COR-L47 (cell line): ENCODE measurements at regions not wholly inside any gene's neighbourhood (a gene's known extent, or its start where the extent isn't known, plus 50 kb on each side); places are given as distances from the start of the nearest gene placed in this dataset.
"Not testable (repeated sequence)": the region's sequence is repeated elsewhere in the genome, so short reads cannot be mapped to it uniquely, and the experiment has no call there.

Experiments used
- DNase-seq: peaks from one replicate; lab custom pipeline; 2025; lab: John Stamatoyannopoulos, UW

DNA sequence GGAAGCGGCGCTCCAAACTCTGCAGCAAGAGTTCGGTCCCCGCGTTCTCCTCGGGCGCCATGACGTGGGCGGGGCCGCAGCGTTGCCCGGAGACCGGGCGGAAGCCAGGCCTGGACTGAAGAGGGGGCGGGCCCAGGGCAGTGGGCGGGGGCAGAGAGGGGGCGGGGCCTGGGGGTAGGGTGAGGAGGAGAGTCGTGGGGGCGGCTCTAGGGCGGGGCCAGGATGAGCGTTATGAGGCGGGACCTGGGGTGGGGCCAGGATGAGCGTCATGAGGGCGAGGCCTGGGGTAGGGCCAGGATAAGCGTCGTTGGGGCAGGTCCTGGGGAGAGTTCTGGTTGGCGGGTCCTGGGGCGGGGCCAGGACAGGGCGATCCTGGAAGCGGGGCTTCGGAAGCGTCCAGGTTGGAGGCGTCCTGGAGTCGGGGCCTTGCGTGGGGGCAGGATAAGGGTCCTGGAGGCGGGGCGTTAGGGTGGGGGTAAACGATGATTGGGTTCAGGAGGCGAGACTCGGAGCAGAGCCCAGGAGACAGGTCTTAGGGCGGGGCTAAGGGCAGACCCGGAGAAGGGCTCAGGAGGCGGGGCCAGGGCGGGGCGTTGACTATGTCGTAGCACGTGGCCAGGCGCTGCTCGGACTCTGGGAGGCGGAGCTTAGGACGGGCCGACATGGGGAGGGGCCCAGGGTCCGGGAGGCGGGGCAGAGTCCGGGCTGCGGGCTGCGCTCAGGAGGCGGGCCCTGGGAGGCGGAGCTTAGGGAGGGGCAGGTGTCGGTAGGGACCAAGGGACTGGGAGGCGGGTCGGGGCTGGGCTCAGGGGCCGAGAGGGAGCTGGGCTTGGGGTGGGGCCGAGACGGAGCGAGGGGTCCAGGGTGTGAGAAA, 131.1 kb upstream of the ALDH3B2 start:
- peak; percentile 91 for DNase-seq

GRCh38 chr11:67804435-67805252, 130.2 kb upstream of the ALDH3B2 start:
- DNase-seq: not testable (repeated sequence)

- DNase-seq: not testable (repeated sequence)
Measured at GRCh38 chr11:67803519-67803918, 129.1 kb upstream of the ALDH3B2 start.

- not testable (repeated sequence) for DNase-seq
Measured at GRCh38 chr11:67803055-67803454, 128.6 kb upstream of the ALDH3B2 start.

DNA sequence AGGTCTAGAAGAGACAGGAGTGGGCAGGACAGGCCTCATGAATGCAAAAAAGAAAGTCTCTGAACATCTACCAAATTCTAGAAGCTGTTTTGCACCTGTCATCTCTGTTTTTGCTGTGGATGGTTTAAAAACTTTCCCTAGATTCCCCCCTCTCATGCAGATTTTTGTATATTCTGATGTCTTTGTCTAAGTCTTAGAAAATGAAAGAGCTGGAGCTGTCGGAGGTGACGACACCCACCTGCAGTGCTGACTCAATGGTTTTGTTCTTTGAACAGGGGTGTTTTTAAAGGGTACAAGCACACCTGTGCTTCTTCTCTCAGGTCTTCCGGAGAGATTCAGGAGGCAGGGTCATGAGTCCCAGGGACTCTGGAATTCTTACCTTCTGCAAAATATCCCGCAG, 128.2 kb upstream of the ALDH3B2 start:
- not testable (repeated sequence) for DNase-seq

DNA sequence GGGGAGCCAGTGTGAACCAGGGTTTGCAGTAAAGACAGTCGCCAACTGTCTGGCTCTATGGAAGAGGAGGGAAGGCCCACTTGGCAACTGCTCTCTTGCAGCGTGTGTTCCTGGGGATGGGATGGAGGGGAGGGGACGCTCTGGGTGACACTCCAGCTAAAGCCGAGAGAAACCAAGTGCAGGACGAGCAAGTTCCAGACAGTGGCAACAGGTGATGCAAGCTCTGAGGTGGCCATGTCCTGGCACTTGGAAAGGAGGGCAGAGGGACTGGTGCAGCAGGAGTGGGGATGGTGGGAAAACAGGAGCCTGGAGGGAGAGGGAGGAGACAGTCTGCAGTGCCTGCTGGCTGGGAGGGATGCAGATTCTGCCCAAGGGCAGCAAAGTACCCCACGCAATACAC, 127.0 kb upstream of the ALDH3B2 start:
- DNase-seq: not testable (repeated sequence)

DNA sequence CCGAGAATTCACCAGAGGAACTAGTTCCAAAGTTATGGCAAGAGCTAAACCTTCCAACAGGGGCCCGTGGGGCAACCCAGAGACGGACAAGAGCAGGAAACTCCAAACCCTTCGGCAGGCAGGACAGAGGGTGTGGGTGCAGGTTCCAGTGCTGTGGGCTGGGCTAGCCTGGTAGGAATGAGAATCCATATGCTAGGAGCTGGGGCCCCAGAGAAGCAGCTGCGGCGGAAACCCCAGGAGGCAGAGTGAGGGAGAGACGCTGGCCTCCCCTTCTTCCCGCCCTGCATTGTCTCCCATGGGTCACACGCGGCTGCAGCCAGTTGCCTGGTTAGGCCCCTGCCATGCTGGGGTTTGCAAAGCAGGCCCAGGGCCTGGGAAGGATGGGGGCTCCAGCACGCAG, 126.2 kb upstream of the ALDH3B2 start:
- not testable (repeated sequence) for DNase-seq

DNA sequence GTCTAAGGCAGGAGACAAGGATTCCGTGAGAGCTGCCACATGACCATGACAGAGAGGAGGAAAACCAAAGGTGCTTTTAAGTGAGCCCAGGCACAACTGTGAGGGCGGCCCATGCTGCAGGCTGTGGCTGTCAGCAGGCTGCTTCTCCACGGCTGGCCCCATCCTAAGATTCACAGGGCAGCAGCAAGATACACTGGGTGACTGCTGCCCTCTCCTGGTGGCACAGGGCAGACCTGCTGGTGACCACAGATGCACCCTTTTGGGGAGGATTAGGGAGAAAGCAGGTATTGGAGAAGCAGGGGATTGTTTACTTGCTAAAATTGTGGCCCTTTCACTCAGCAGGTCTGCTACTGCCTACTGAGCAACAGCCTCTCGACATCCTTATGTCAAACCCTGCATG, 125.4 kb upstream of the ALDH3B2 start:
- not testable (repeated sequence) for DNase-seq

GRCh38 chr11:67797726-67798521, 123.5 kb upstream of the ALDH3B2 start:
- DNase-seq: not testable (repeated sequence)

- DNase-seq: no peak
Measured at GRCh38 chr11:67795746-67796145, 121.3 kb upstream of the ALDH3B2 start.

GRCh38 chr11:67793750-67794149, 119.3 kb upstream of the ALDH3B2 start:
- DNase-seq: not testable (repeated sequence)

DNA sequence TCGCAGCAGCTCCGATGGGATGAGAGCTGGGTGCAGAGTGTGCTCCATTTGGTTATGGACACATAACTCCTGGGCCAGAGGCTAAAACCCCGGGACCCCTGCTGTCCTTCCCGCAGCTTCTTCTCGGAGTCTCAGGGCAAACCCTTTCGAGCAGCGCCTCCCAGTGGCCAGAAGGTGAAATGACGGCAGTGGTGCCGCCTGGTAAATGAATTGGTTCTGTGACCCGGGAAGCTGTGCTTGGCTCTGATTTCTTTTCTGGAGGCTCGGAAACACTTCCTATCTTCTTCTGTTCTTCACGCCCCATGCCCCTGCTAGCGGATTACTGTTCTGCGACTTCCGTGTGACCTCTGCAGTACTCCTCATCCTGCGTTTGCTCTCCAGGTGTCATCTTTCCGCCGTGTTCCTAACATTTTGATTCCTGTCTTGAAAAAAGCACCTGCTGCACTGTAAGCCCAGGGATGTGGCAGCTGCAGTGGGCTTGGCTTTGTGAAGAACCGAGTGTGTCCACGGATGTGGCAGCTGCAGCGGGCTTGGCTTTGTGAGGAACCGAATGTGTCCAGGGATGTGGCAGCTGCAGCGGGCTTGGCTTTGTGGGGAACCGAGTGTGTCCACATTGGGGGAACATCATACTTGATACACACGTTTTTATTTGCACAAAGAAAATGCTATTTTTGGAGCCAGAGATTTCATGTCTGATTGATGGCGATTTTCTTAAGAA, 118.0 kb upstream of the ALDH3B2 start:
- not testable (repeated sequence) for DNase-seq

DNA sequence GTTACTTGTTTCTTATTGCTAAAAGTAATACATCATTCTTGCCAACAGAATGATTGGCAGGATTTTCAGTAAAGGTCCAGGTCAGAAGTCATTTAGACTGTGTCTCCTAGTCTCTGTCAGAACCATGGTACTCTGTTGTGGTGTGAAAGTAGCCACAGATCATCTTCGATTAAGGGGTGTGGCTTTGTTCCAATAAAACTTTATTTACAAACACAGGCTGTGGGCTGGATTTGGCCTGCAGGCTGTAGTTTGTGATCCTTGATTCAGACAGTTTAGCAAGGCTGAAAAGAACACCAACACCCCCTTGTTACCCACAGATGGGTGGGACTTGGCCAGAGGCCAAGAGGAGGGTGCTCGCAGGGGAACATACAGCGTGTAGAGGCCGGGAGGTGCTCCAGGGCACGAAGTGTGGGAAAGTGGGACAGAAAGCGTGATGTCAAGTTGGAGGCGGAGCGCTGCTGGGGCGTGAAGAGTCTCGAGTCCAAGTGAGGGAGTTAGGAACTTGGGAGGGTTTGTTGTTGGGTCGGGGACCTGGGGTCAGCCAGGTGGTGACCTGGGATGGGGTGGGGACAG, 117.3 kb upstream of the ALDH3B2 start:
- not testable (repeated sequence) for DNase-seq

- DNase-seq: not testable (repeated sequence)
Measured at GRCh38 chr11:67788341-67788695, 113.9 kb upstream of the ALDH3B2 start.

DNA sequence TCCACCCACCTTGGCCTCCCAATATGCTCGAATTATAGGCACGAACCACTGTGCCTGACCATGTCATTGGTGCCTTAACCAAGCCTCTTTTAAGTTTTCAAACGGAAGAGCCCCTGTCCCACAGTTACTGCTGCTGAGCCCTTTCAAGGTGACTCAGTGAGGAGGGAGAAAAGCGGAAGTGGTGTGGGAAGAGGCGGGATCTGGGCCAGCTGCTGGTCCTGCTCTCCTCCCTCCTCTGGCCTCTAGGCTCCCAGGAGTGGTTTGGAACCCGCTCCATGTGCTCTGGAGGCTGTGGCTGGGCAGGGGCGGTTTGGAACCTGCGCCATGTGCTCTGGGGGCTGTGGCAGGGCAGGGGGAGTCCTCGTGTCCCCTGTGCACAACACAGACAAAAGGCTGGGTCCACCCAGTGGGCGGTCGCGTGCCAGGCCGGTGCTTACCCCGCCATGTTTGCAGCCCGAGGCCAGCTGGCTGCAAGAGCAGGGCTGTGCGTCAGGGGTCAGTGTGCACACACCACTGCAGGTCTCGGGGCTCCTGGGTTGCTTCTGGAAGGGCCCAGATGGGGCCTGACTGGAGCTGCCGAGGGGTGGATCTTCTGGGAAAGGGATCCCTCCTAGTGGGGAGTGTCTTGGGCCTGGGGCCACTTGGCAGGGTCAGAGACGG, 113.4 kb upstream of the ALDH3B2 start:
- not testable (repeated sequence) for DNase-seq

DNA sequence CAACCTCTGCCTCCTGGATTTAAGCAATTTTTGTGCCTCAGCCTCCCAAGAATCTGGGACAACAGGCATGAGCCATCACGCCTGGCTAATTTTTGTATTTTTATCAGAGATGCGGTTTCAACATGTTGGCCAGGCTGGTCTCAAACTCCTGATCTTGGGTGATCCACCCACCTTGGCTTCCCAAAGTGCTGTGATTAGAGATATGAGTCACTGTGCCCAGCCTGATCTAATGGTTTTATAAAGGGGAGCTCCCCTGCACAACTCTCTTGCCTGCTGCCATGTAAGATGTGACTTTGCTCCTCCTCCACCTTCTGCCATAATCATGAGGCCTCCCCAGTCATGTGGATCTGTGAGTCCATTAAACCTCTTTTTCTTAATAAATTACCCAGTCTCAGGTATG, 107.5 kb upstream of the ALDH3B2 start:
- not testable (repeated sequence) for DNase-seq

GRCh38 chr11:67781506-67781905, 107.1 kb upstream of the ALDH3B2 start:
- DNase-seq: not testable (repeated sequence)

- no peak for DNase-seq
Measured at GRCh38 chr11:67780056-67780455, 105.6 kb upstream of the ALDH3B2 start.

GRCh38 chr11:67779189-67779875, 104.9 kb upstream of the ALDH3B2 start:
- DNase-seq: not testable (repeated sequence)
